Left lung (tissue), 4 donors: ENCODE measurements at regions not wholly inside any gene's neighbourhood (a gene's known extent, or its start where the extent isn't known, plus 50 kb on each side); places are given as distances from the start of the nearest gene placed in this dataset.

Experiments
- ATAC-seq: fragments of 200-7000 bp; cut with Tn5 transposase; one replicate; pipeline ENCODE4 v1.9.1; 2020; ENCODE audit warnings: moderate library complexity
- DNase-seq, 4 donors: peaks; one replicate each; pipeline ENCODE4 v3.0.0-alpha.2; 2013 to 2020
- H3K27ac ChIP-seq, 2 donors: fragments of 200-600 bp; sonication (generic) in 1 of 2; one replicate each; pipeline versions ENCODE4 v1.5.0 to v1.8.0; 2020 to 2021
- H3K27me3 ChIP-seq, 2 donors: fragments of 200-600 bp; sonication (generic) in 1 of 2; one replicate each; pipeline versions ENCODE4 v1.5.0 to v1.8.0; 2020 to 2021
- H3K36me3 ChIP-seq, 2 donors: fragments of 200-600 bp; sonication (generic) in 1 of 2; one replicate each; pipeline versions ENCODE4 v1.5.0 to v1.8.0; 2020 to 2021
- H3K4me1 ChIP-seq, 2 donors: fragments of 200-600 bp; one replicate each; pipeline ENCODE4 v1.8.0; 2021
- H3K4me3 ChIP-seq, 2 donors: fragments of 200-600 bp; sonication (generic) in 1 of 2; one replicate each; pipeline versions ENCODE4 v1.5.0 to v1.8.0; 2020 to 2021; ENCODE audit warnings: mild to moderate bottlenecking in 1 of 2
- H3K9me3 ChIP-seq, 2 donors: fragments of 200-600 bp; sonication (generic) in 1 of 2; one replicate each; pipeline versions ENCODE4 v1.5.0 to v1.8.0; 2020 to 2021
- CTCF ChIP-seq, 2 donors: fragments of 200-600 bp; sonication (generic) in 1 of 2; IDR thresholded peaks; one replicate each; pipeline versions ENCODE4 v1.5.0 to v1.8.0; 2021; ENCODE audit warnings: antibody characterized with exemption in 2 of 2
- intact Hi-C, 2 donors: fragments of 100-400 bp; cut with DNase I; formaldehyde crosslinking; loops; one replicate each; pipeline versions ENCODE4 v1.11.2 to v1.14.2; 2022
- donor health status: DM: no; HTN: yes; CAD: no.
- donor health status: DM: no; HTN: no; CAD: no.

DNA sequence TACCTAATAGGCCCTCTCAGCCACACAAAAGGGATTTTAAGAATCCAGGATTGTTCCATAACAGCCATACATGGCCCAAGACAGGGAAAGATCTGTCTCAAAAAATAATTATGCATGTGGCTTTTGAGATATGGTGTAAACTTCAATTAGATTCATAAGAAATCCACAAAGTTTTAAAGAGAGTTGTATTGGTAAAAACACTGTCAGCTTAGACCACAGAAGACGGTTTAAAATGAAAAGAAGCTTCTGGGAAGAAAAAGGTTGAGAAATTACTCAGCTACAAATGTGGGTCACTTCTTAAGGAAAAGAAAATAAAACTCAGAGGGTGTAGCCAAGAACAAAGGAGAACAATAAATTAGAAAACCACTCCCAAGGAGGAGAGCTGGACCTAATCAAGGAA lies 191.4 kb downstream of the KIF26A start:
- H3K4me1 ChIP-seq, result no peaks in the 10 kb centered on the region
- H3K4me3 ChIP-seq, result no peak overlapping the region
- DNase-seq, result no peak
- no peaks in the 10 kb centered on the region for H3K27me3 ChIP-seq
- peaks cover 0 to 21% of the 10 kb centered on the region in 2 donors for H3K9me3 ChIP-seq
- ATAC-seq, result no peak
- intact Hi-C loops, result no loop called here
- no peak overlapping the region for H3K27ac ChIP-seq
- no peak for TF ChIP-seq CTCF (IDR thresholded peaks at IDR 0.05)
- H3K36me3 ChIP-seq, result no peaks in the 10 kb centered on the region

DNA sequence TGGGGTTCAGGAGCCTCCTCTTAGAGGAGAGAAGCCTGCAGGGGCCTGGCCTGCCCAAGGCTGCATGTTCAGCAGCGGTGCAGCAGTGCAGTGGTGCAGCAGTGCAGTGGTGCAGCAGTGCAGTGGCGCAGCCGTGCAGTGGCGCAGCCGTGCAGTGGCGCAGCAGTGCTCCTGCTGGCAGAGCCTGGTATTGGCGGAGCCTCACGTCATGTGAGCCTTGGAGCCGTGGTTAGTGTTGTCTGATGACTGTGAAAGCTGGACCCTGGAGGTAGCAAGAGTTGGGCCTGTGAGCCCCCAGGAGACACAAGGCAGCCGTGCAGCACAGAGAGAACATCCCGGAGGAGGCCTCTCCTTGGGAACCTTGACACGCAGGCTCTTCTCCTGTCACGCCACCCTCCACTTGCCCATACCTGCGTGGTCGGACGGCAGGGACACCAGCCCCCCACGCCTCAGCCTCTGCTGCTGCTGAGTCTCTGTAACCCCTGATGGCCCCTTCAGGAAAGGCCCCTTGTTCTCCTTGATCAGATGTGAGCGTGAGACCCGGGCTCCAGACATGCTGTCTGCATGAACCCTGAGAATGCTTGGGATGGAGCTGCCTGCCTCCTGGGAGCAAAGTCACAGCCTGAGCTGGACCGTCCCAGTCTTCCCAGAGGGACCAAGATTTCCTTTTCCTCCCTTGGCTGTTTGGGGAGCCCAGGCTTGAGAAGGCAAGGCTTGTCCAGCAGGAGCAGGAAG lies 193.7 kb downstream of the KIF26A start:
- no peak for ATAC-seq
- TF ChIP-seq CTCF (IDR thresholded peaks at IDR 0.05), result no peak

GRCh38 chr14:104332634-104333270 lies 194.4 kb downstream of the KIF26A start:
- H3K27me3 ChIP-seq, result no peaks in the 10 kb centered on the region
- DNase-seq (peak in 2 of 4 donors; percentile 14 to 21), ATAC-seq (no peak)
- no peak overlapping the region for H3K27ac ChIP-seq
- H3K9me3 ChIP-seq, result peaks cover 0 to 24% of the 10 kb centered on the region in 2 donors
- H3K4me3 ChIP-seq, result no peak overlapping the region
- intact Hi-C loops, result no loop called here
- no peaks in the 10 kb centered on the region for H3K4me1 ChIP-seq
- no peak for TF ChIP-seq CTCF (IDR thresholded peaks at IDR 0.05)
- H3K36me3 ChIP-seq, result no peaks in the 10 kb centered on the region

More for the DNA sequence above, 193.7 kb downstream of the KIF26A start:
- no peak overlapping the region for H3K27ac ChIP-seq
- H3K9me3 ChIP-seq, result peaks cover 0 to 21% of the 10 kb centered on the region in 2 donors
- no peaks in the 10 kb centered on the region for H3K36me3 ChIP-seq
- no peak overlapping the region for H3K4me3 ChIP-seq
- H3K4me1 ChIP-seq, result no peaks in the 10 kb centered on the region
- no peak for DNase-seq
- intact Hi-C loops, result no loop called here
- H3K27me3 ChIP-seq, result no peaks in the 10 kb centered on the region

DNA sequence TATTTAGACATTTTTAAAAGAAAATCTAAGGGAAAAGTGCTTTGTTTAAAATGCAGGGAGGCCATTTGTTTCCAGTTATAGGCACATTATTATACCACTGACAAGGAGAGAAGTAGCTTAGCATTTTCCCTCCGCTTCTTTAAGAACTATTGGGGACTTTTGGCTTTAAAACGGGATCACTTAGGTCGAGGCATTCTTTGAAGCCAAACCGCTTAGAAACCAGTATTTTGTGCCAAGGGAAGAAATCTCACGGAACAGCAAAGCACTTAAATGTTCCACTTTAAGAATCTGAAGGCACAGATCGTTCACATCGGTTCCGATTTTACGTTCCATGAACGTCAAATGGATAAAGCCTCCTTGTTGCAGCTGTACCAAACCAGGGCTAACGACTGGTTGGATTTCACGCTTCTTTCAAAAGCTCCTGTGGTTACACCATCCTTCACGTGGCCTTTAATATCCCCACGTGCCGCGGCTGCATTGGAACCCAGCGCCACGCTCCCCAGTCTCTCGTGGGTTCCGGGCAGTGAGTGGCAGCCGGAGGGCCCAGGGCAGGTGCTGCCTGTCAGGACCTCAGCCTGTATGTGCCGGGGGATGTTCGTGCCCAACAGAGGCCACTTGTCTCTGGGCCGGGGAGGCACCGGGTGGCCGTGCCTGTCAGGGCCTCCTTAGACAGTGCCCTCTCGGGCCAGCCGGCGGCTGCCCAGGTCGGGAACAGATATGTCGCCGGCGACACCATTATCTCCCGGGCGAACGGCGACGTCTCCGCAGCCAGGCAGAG lies 195.4 kb downstream of the KIF26A start:
- Histone ChIP-seq H3K27ac (no peak overlapping the region), H3K36me3 (no peaks in the 10 kb centered on the region), H3K4me3 (no peak overlapping the region), H3K9me3 (peaks cover 0 to 31% of the 10 kb centered on the region in 2 donors), H3K27me3 (no peaks in the 10 kb centered on the region), H3K4me1 (no peaks in the 10 kb centered on the region)
- intact Hi-C loops, result no loop called here
- DNase-seq (peak; percentile 31 to 77 (median 66)), ATAC-seq (no peak)
- TF ChIP-seq CTCF (IDR thresholded peaks at IDR 0.05), result no peak
